GM19240 (cell line): ENCODE measurements at regions not wholly inside any gene's neighbourhood (a gene's known extent, or its start where the extent isn't known, plus 50 kb on each side); places are given as distances from the start of the nearest gene placed in this dataset.
"Not testable (repeated sequence)": the region's sequence is repeated elsewhere in the genome, so short reads cannot be mapped to it uniquely, and the experiment has no call there.

ENCODE experiments used
- DNase-seq: peaks from one replicate; pipeline ENCODE4 v3.0.0; 2011; ENCODE audit warnings: low spot score; ENCODE audit not compliant: insufficient read length

DNA sequence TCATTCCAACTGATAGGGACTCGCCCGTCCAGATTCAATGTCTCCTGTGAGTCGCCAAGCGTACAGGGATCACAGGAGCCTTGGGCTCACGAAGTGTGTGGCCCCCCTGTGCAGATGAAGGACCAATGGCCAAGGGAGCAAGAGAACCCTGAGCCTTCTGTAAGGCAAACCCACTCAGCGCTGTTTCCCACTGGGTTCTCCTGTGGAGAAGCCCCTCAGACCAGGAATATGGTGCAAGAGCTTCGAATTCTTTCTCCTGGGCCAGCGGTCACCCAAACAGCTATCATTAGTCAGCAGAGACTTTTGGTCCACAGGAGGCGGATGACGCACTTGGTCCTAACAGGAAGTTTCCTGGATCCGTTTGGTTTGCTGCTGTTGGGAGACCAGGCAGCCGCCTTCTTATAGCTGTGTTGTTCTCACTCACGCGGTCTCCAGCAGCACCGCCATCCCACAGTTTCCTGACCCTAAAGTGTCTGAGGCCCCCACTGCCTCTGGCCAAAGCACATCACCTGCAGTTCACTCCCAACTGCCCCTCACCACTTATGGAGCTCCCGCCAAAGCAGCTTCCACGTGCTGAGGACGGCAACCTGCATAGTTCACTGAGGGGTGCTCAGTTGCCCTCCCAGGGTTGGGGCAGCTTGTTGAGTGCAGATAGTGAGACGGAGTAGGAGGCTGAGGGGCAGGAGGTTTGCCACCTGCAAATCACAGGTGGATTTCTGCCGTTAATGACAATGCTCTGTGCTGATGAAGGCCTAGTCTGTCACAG is 268.6 kb downstream of the ERMARD start:
- DNase-seq: no peak

DNA sequence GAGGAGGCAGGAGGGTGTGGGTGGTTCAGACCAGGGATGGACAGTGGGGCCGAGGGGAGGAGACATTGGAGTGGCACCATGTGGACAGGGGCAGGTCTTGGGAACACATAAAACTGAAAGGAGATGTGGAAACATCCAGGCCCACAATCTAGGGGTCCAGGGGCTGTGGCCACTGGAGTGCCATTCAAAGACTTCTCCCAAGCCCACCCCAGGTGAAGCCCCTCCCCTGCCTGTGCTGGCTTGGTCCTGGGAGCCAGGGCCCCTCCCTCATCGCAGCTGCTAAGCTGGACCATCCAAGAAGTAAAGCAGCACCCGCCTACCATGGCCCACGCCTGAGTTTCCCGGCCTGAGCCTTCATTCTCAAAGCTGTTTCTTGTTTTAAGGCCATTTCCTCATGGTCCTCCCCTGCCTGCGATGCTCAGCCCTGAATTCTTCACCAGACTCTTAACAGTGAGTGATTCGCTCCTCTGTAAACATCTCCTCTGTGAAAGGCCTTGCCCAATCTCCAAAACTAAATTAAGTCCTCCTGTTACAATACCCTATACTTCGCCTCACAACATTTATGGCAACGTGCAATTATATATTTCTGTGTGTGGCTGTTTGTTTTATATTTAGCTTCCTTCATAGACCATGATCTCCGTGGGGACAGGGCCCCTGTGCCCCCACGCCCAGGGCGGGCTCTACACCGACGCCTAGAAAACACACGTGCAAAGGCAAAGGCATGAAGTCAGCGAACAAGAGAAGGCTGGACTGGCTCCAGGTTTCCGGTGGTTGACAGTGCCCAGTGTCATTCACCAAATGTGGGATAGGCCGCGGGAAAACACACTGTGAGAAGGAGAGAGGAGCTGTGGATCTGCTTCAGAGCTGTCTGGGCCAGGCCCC is 267.8 kb downstream of the ERMARD start:
- no peak for DNase-seq

- no peak for DNase-seq
Observed at GRCh38 chr6:170018422-170018935, 267.1 kb downstream of the ERMARD start.

DNA sequence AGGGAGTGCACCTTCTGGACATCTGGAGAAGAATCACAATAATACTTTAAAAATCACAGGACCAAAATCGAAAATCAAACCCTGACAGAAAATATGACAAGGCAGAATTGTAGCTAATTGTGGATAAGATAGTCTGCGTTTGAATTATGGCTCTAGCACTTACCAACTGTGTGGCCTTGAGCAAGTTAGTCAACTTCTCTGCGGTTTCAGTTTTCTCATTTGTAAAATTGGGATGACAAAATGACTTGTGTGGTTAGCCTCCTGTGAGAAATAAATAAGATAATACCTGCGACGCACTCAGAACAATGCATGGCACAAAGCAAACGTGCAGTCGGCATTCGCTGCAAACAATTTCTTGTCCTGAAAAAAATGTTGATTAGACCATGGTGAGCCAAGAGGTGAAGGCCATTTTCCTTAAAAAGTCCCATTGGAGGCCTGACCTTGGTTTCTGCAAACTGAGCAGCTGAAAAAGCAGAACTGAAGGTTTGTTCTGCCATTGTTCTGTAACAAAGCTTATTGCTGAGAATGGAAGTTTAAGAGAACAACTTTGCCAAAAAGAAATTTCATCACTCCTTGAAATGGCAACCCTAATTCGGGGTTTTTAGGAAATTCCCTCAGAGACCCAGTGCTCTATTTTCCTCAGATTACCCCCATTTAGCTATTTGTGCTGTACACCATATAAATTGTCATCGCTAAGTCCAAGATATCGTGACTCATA is 266.3 kb downstream of the ERMARD start:
- no peak for DNase-seq

DNA sequence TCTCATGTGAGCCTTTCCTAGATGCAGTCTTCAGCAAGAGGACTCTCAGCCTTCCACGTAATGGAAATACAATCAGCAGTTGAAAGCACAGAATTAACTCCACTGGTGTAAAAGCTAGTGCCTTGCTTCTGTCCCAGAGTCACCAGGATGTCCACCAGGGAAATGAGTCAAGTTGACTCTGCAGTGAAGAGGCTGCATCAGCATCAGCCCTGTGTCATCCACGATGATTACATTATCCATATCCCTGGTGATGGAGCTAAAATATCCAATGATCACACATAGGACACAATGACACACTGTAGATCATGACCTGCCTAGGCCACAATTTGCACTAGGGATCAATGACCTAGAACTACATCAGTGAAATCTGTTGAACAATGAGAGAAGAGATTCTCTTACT is 262.4 kb downstream of the ERMARD start:
- no peak for DNase-seq

DNA sequence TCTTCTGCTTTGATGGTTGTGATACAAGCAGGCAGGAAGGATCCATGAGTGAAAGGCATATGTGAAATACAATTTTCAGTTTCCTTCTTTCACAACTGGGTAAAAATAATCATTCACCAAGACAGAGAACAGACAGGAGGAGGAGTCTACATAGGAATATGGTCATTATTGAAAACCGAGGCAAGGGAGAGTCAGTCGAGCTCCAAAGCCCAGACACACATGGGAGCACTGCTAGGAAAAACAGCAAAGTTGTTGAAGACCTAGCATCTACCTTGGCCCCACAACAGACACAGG is 260.6 kb downstream of the ERMARD start:
- DNase-seq: no peak

GRCh38 chr6:170011204-170012036 is 260.0 kb downstream of the ERMARD start:
- no peak for DNase-seq

- no peak for DNase-seq
Observed at GRCh38 chr6:170010665-170011203, 259.3 kb downstream of the ERMARD start.

- DNase-seq: no peak
Observed at GRCh38 chr6:170008294-170008785, 256.9 kb downstream of the ERMARD start.

DNA sequence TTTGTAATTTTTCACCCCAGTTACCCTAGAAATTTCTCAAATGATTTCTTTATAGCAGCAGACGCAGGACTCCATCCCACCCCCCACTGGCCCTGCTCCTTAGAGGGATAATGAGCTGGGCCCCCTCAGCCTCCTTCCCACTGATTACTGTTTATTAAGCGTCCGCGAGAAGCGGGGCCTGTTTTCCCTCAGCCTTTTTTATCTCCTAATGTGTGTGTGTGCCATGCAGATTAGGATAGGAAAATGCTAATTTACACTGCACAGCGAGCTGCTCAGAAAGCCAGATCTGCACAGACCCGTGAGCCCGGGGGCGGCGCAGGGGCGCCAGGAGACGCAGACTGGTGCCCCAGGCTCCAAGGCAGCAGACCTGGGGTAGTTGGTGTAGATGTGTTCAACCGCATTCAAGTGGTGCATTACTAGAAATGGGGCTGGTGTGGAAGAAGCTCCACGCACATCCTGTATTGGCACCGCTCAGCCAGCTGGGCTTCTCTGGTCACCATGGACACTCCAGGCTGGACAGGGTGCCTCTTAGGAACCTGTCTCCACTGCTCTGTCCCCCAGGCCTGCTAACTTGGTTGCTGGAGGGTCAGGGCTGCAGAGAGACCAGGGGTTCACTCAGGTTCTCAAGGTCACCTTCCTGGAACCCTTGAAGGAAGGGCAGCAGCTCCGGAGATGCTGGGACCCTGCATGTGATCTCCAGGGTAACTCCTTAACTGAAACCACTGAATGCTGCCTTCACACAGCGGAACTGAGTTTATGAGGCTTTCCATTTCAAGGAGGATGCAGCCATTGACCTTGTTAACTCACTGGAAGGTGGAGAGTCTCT is 256.3 kb downstream of the ERMARD start:
- DNase-seq: no peak

DNA sequence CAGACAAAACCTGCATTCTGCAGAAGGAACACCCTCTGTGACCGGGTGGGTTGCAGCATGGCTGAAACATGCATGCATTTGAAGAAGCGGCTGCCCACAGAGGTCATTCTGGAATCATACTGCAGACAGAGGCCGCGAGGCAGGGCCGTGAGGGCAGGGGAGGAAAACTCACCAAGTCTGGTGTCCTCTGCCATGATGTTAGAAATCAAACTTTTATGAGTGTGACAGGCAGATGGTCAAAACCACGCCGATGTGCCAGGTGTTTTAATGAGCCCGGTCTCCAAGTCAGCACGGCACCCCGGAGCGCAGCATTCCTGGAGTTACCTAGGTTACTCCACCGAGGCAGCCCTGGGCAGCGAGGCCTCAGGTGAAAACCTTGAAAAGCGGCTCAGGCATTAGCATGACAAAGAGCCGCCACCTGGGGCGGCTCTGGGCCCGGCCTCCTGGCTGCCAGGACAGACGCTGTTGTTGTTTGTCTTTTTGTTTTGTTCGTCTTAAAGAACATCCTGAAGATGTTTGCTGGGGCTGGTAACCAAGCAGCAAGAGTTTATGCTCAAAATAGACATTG is 255.6 kb downstream of the ERMARD start:
- no peak for DNase-seq

- no peak for DNase-seq
Observed at GRCh38 chr6:170006071-170006899, 254.9 kb downstream of the ERMARD start.

DNA sequence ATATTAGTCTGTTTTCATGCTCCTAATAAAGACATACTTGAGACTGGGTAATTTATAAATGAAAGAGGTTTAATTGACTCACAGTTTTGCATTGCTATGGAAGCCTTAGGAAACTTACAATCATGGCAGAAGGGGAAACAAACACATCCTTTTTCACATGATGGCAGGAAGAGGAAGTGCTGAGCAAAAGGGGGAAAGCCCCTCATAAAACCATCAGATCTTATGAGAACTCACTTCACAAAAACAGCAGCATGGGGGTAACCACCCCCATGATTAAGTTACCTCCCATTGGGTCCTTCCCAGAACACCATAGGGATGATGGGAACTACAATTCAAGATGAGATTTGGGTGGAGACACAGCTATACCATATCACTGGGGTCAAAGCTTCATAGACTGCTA is 254.2 kb downstream of the ERMARD start:
- DNase-seq: no peak

- DNase-seq: no peak
Observed at GRCh38 chr6:170004585-170005210, 253.3 kb downstream of the ERMARD start.

GRCh38 chr6:170003451-170004160 is 252.2 kb downstream of the ERMARD start:
- no peak for DNase-seq

- DNase-seq: no peak
Observed at GRCh38 chr6:170003027-170003426, 251.6 kb downstream of the ERMARD start.

- not testable (repeated sequence) for DNase-seq
Observed at GRCh38 chr6:170001782-170002181, 250.4 kb downstream of the ERMARD start.
